HG02981 (cell line): ENCODE measurements at regions not wholly inside any gene's neighbourhood (a gene's known extent, or its start where the extent isn't known, plus 50 kb on each side); places are given as distances from the start of the nearest gene placed in this dataset.
"Not testable (repeated sequence)": the region's sequence is repeated elsewhere in the genome, so short reads cannot be mapped to it uniquely, and the experiment has no call there.

ENCODE experiments used
- ATAC-seq: cut with Tn5 transposase; IDR thresholded peaks from one replicate; pipeline ENCODE4 v1.9.1; 2021; ENCODE audit warnings: mild to moderate bottlenecking, moderate library complexity; ENCODE audit not compliant: unreplicated experiment

DNA sequence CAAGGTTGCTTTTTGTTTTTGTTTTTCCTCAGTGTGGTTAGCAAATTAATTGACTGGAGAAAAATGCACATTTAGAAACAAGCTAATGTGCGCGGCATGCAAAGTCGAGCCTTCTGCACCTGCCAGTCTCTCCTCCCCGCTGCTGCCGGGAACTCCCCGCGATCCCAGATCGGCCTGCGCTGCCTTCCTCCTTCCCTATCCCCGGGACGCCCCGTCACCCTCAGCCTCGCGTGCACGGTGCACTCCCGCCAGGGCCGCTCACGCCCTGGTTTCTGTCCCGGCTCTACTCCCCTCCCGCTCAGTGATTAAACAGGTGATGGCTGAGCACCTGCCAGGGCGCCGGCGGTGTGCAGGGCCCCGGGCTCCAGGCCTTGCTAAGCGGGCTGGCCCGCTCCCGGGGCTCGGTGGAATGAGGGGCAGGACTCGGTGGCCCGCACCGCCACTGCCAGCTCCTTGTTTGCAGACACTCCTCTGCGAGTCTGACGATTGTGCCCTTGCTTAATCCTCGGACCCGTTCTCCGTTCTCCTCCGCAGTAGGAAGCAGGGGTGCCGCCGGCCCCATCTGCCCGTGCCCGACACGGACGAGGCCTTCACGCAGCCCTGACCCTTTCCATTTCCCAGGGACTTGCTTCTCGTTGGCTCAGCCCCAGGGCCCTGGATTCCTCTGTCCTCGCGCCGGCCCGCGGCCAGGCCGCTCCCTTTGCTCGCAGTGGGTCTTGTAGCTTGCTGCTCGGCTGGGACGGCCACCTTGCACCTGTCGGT lies 143.4 kb downstream of the TRIML1 start:
- no peak for ATAC-seq

DNA sequence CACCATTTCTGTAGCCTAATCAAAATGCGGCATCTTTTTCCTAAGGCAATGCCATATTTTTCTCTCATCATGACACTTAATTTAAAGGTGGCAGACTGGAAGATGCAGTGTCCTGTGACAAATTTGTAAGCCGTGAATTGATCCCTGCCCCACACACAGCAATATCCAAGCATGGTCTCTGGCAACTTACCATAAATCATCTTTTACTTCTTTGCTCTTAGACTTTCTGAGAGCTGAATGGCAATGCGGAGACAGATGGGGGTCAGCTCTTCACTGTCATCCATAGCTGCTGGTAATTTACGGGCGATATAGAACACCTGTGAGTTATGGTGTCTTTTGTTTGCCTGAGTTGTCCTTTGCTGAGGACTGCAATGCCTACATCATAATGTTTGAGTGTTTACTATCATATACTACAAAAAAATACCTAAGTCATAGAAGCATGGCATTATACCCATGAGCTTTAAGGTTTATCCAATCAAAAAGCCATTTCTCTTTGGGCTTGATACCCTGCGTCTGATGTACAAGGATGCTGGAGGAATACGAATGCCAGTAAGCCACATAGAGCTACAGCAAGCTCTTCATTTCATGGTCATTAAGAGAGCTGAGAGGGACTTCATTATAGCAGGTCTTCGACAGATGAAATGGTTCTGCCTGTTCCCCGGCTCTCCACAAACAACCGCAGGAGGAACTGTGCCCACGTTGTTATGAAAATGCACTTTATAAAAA lies 148.1 kb downstream of the TRIML1 start:
- ATAC-seq: no peak

DNA sequence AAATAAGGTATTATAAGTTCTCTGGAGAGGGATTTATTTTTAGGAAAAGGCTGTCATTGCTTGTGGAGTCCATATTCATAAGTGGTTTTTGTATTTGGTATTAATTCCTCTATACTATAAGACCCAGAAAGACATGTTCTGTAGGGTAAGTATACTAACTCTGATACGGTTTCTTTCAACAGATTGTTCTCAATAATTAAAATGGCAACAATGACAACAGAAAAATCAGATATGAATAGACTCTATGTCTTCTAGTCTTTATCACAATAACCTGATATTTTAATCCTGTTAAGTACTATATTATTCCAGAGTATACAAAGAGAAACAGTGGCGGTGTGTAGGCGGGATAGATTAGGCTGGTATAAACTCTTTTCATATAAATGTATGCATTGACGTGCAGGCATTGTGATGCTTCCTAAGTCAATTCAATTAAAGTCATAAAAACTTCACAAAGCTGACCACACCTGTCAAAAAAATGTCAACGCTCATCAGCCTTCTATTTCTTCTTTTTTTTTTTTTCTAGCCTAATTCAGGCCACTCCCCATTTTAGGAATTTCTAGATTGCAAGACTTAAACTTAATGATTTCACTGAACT lies 150.4 kb downstream of the TRIML1 start:
- ATAC-seq: no peak

DNA sequence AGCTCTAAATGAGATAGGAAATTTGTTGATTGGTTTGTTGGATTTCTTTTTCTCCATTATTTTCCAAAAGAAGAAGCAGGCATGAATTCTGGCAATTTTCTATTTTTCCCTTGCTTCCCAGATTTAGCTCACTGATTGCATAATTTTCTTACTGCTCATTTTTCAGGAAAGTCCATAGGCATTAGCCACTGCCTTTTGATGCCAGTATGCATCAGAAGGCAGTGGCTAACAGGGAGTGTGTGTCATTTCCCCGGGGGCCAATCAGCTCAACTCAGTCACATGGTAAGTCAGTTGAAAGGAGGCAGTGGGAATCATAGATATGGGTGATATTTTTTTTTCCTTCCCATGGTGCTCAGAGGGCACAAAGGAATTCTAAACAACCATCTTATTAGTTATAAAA lies 156.7 kb downstream of the TRIML1 start:
- ATAC-seq: no peak

DNA sequence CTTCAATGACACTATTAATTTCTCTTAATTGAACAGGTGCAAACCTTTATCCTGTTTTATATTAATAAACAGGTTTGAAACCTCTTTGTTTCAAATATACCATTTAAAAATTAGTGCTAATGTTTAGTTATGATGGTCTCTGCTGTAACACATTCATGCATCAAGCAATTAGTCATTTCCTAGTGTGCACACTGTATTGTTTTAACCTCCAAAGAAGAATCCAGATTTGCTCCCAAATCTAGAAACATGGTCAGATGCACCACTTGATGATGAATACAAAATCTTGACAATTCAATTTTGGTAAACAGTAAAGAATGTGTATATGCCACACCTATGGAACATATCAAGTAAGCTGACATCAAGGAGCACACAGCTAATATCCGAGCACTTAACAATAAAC lies 157.1 kb downstream of the TRIML1 start:
- no peak for ATAC-seq

DNA sequence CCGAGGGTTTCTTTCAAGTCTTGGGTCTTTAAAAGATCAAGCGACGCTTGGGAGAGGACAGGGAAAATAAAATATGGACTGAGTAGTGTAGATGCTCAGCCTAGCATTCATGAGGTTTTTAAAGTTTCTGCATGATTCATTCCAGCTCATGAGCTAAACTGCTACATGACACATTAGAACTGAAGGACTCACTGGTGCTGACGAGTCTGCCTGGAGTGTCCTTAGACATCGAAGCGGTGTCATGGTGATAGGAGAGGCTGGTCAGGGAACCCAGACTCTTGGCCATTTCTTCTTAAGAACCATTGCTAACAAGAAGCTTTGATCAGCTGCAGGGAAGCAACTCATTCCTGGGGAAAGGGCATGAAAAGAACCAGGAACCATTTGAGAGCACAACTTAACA lies 158.6 kb downstream of the TRIML1 start:
- no peak for ATAC-seq

DNA sequence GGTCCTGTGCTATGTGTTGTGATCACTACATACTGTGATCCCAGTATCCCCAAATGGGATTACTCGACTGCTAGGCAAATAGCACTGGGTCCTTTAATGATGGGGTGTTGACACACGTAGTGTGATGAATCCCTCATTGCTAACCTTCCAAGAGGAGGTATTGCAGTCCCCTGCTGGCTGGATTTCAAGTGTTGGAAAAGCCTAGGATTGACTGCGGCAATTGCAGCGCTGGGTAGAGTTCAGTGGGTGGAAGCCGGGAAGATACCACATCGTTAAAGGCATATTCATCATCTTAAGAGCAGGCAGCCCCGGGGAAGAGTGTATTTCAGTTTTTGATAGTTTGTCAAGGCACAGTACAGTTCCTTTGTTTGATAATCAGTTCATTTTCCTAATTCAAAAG lies 159.9 kb downstream of the TRIML1 start:
- no peak for ATAC-seq

DNA sequence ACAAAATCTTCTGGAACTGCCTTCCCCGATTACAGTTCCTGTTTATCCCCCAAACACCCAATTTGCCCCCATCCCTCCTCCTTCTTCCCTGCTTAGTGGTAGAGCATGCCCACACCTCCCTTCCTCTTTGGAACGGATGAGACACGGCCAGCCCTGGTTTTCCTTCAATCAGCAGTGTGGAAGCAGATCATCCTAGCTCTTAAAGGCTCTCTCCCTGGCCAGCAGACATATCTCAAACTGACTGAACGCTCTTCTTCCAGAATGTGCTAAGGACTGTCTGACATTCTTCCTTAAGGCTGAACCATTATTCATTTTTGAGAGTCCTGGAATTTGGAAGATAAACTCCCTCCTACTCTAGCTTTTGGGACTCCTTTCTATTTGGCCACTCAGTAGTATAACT lies 161.1 kb downstream of the TRIML1 start:
- ATAC-seq: no peak

DNA sequence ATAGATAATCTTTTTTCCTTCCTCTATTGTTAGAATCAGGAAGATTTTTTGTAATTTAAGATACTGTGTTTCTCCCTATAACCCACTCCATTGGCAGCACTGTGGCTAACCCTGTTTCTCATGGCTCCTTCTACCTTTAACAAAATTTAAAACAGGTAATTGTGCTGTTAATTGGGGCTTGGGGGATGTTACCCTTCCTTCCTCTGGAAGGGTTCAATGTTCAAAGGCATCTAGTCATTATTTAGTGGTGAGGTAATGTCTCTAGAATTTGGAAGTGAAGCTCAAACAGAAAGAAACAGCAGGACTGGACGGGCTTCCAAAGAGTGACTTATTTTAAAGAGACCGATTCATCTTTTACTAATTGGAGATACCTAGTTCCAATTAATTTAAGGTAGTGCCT lies 166.4 kb downstream of the TRIML1 start:
- no peak for ATAC-seq

DNA sequence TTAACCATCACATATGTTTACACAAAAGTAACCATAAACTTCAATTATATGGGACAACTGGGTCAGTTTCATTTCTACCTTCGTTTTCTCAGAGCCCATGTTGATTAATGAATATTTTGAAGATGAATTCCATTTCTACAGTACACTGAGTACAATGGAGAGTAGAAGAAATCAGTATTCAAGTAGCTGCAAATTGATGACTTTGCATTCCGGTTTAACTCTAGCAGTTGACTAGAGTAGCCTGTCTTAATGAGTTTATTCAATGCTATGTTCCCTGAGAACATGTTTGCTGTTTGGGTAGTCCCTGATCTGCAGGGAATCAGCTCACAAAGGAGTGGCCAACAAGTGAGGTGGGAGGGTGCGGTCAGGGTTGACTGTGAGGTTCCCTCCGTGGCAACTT lies 168.3 kb downstream of the TRIML1 start:
- ATAC-seq: no peak

DNA sequence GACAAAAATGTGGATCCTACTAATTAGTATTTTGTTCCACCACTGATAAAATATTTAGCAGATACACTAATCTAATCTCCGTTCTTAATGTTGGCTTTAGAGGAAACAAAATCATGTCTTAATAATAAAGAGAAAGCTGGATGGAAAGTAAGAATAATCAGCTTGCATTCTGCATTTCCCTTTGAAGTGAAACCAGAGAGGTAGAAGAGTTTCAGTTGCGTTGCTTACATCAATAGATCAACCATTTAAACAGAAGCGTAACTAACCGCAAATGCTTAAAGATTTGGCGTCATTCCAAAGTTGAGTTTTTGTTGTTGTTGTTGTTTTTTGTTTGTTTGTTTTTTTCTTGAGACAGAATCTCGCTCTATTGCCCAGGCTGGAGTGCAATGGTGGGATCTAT lies 168.9 kb downstream of the TRIML1 start:
- no peak for ATAC-seq

DNA sequence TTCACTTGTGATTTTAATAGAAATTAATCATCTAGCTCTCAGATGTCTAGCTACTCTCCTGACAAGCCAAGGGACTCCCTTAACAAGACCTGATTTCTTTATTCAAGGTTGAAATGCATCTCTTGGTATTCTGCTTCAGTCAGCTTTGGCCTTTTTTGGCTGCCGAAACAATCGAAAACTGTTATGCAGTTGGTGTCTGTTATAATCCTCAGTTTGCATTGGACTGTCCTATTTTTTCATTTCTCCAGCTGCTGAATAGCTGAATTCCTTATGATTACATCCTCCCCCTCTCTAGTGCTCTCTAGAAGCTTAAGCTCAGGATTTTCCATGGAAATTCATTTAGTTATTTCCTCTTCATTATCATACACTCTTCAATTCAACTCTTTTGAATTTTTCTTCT lies 177.2 kb downstream of the TRIML1 start:
- ATAC-seq: no peak

DNA sequence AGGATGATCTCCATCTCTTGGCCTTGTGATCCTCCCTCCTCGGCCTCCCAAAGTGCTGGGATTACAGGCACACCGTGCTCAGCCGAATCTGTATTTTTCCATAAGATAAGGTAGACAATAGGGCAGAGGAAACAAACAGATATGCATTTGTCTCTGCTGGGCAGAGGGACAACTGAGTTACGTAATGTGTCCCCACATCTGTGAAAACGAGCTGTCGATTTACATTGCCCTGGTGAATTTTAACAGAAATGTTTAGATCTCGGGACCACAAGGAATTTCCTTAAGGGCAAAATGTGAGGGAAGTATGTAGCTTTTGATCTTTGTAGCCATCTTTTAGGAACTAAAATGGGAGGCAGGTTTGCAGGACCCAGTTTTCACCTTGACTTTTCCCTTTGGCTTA lies 189.7 kb downstream of the TRIML1 start:
- ATAC-seq: no peak

DNA sequence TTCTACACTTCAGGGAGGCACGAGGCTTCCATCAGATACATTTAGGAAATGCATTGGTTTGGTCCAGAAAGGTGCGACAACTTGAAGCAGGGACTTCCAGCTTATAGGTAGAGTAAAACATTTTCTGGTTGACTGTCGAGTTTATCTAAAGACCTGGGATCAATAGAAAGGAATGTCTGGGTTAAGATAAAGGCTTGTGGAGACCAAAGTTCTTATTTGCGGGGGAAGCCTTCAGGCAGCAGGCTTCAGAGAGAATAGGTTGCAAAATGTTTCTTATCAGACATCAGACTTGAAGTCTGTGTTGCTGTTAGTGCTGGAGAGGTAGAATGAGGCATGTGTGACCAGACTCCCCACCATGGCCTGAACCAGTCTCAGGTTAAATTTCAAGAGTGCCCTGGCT lies 190.3 kb downstream of the TRIML1 start:
- ATAC-seq: no peak

DNA sequence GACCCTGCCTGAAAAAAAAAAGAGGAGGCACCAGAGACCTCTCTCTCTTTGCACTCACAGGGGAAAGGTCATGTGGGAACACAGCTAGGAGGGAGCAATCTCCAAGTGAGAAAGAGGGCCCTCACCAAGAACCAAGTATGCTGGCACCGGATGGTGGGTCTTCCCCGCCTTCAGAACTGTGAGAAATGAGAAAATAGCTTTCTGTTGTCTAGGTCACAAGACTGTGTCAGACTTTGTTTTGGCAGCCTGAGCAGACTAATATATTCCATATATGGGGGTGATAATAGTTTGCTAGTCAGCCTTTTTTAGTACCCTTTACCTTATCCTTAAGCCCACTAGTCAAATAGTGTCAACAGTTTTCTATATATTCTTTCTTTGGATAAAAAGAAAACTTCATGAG lies 193.0 kb downstream of the TRIML1 start:
- ATAC-seq: no peak

DNA sequence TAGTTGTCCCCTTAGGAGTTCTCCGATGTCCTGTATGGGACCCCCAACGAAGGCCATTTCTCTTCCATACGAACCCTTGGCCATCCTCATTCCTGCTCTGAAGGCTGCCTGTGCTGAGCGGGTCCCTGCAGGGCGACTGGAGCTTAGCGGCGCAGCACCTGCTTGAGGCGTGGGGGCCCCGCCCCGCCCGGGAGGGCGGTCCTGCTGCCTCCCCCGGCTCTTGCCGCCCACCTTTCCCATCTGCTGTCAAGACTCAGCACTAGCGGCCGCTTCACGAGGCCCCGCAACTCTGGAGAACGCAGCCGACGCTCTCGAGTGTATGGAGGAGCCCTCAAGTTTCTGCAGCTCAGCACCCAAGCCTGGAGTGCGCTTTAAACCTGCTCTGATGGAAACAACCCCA lies 197.7 kb downstream of the TRIML1 start:
- no peak for ATAC-seq

DNA sequence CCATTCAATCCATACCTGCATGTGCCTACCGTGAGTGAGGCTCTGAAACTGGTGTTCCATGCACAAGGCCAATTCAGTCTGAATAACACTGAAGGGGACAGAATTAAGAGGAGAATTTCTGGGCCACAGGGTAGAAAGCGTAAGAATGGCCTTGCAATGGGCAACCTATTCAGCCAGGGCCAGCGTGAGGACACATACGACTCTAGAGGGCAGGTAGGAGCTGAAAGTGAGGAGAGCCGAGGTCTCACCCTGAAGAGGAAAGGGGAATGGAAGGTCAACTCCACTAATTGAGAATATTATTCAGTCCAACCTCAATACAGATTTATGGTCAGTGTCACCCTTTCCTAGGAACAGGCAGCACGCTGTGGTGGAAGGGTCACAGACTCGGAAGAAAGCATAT lies 202.2 kb downstream of the TRIML1 start:
- ATAC-seq: no peak

DNA sequence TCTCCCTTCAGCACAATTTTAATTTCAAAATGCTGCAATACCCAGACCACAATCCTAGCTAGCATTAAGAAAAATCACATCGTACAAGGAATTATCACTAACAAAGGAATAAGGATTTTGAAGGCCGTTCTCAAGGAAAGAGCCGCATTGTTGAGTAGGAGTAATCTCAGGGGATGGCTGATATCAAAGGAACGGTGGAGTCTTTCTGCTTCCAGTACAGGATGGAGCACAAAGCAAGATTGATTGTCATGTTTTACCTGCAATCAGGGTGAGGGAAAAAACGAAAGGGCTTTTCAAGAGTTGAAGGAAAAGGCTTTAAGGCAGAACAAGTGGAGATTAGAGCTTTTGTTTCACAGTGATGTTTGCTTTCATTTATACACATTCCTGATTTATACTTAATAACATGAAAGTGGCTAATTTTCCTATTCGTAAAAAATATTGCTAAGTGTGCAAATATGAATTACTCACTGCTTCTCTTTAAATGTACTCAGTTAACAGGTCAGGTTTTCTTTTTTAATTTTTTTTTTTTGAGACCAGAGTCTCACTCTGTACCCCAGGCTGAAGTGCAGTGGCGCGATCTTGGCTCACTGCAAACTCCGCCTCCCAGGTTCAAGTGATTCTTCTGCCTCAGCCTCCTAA lies 207.0 kb downstream of the TRIML1 start:
- no peak for ATAC-seq

DNA sequence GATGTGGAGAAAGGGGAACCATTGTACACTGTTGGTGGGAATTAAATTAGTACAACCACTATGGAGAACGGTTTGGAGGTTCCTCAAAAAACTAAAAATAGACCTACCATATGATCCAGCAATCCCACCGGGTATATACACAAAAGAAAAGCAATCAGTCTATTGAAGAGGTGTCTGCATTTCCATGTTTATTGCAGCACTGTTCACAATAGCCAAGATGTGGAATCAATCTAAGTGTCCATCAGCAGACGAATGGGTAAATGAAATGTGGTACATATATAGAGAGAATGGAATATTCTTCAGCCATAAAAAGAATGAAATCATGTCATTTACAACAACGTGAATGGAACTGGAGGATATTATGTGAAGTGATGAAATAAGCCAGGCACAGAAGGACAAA lies 208.1 kb downstream of the TRIML1 start:
- no peak for ATAC-seq

DNA sequence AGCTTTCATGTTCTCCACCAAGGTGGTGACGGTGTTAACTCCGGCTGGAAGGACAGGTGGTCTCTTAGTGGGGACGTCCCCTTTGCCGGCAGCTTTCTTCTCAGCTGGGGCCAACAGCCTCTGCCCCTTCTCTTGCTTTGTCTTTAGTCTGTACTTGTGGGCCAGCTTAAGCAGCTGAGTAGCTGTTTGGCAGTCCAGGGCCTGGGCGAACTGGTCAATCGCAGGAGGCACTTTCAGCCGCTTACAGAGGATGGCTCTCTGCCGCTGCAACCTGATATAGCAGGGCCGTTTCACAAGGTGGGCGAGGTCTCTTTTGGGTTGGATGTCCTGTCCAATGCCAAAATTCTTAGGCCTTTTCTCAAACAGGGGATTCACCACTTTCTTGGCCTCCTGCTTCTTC lies 210.3 kb downstream of the TRIML1 start:
- not testable (repeated sequence) for ATAC-seq

DNA sequence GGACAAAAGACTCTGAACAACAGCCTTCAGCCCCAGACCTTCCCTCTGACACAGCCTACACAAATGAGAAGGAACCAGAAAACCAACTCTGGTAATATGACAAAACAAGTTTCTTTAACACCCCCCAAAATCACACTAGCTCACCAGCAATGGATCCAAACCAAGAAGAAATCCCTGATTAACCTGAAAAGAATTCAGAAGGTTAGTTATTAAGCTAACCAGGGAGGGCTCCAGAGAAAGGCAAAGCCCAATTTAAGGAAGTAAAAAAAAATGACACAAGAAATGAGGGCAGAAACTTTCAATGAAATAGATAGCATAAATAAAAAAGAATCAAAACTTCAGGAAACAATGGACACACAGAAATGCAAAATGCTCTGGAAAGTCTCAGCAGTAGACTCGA lies 224.0 kb downstream of the TRIML1 start:
- ATAC-seq: no peak

DNA sequence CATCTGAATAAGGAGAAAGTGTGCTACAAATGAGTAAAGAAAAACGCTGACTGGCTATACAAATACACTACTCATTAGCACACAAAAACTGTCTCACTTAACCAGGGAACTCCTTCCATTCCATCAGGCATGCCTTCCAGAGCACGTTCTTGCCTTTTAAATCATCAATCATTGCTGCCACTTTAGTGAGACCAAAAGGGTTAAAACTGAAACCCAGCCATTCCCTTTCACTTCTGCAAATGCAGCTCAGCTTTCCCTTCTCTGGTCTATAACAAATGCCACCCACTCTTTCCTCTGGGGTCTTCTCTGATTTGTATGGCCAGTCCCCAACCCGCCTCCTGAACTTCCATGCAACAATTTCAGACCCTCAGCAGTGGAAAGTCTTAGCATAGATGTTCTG lies 231.5 kb downstream of the TRIML1 start:
- no peak for ATAC-seq
